ENCODE measurements at regions not wholly inside any gene's neighbourhood (a gene's known extent, or its start where the extent isn't known, plus 50 kb on each side); places are given as distances from the start of the nearest gene placed in this dataset.

- H3K4me1 ChIP-seq (ENCODE audit: control insufficient read depth in 2 of 3, insufficient read depth in 2 of 3, low read depth in 1 of 3, low read length in 3 of 3), result no peaks in the 10 kb centered on the region
- H3K9me3 ChIP-seq (ENCODE audit: control insufficient read depth in 2 of 3, insufficient read depth in 1 of 3, low read length in 3 of 3), result no peaks in the 10 kb centered on the region
- DNase-seq, result peak in 3 of 5 donors; percentile 10 to 51 (median 21)
- H3K27ac ChIP-seq (ENCODE audit: low read depth in 2 of 2, low read length in 2 of 2), result no peak overlapping the region
- intact Hi-C loops (cut with DNase I), result no loop called here
- H3K4me3 ChIP-seq (ENCODE audit: low read length in 3 of 3), result no peak overlapping the region
- TF ChIP-seq, protein P1, sequence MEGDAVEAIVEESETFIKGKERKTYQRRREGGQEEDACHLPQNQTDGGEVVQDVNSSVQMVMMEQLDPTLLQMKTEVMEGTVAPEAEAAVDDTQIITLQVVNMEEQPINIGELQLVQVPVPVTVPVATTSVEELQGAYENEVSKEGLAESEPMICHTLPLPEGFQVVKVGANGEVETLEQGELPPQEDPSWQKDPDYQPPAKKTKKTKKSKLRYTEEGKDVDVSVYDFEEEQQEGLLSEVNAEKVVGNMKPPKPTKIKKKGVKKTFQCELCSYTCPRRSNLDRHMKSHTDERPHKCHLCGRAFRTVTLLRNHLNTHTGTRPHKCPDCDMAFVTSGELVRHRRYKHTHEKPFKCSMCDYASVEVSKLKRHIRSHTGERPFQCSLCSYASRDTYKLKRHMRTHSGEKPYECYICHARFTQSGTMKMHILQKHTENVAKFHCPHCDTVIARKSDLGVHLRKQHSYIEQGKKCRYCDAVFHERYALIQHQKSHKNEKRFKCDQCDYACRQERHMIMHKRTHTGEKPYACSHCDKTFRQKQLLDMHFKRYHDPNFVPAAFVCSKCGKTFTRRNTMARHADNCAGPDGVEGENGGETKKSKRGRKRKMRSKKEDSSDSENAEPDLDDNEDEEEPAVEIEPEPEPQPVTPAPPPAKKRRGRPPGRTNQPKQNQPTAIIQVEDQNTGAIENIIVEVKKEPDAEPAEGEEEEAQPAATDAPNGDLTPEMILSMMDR (IDR thresholded peaks at IDR 0.05; ENCODE audit: borderline replicate concordance, extremely low read depth, insufficient read depth), result peak; percentile 50
- FAIRE-seq, result no peak
- H3K27me3 ChIP-seq (ENCODE audit: control insufficient read depth, insufficient read depth, low read length), result no peaks in the 10 kb centered on the region
- H3K9ac ChIP-seq (ENCODE audit: low read length in 3 of 3), result no peak overlapping the region
- H3K36me3 ChIP-seq (ENCODE audit: control insufficient read depth in 2 of 3, insufficient read depth in 3 of 3, low read length in 3 of 3), result no peaks in the 10 kb centered on the region
These were observed 330.9 kb downstream of the S1PR1 start for GRCh38 chr1:101567582-101568189.

DNA sequence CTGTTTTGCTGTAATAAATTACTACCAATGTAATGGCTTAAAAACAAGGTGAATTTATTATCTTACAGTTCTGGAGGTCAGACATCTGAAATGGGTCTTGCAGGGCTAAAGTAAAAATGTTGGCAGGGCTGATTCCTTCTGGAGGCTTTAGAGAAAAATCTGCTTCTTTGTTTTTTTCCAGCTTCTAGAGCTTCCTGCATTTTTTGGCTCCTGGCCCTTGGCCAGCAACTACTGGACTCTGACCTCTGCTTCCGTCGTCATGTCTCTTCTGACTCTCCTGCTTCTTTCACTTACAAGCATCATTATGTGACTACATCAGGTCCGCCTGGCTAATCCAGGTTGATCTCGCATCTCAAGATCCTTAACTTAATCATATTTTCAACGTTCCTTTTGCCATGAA, 350.9 kb downstream of the S1PR1 start:
- peak; percentile 70 for FAIRE-seq
- no peaks in the 10 kb centered on the region for H3K27me3 ChIP-seq (ENCODE audit: control insufficient read depth, insufficient read depth, low read length)
- no peaks in the 10 kb centered on the region for H3K9me3 ChIP-seq (ENCODE audit: control insufficient read depth in 2 of 3, insufficient read depth in 1 of 3, low read length in 3 of 3)
- intact Hi-C loops (cut with DNase I), result no loop called here
- H3K9ac ChIP-seq (ENCODE audit: low read length in 3 of 3), result no peak overlapping the region
- H3K4me3 ChIP-seq (ENCODE audit: low read length in 3 of 3), result no peak overlapping the region
- H3K27ac ChIP-seq (ENCODE audit: low read depth in 2 of 2, low read length in 2 of 2), result no peak overlapping the region
- H3K4me1 ChIP-seq (ENCODE audit: control insufficient read depth in 2 of 3, insufficient read depth in 2 of 3, low read depth in 1 of 3, low read length in 3 of 3), result no peaks in the 10 kb centered on the region
- no peaks in the 10 kb centered on the region for H3K36me3 ChIP-seq (ENCODE audit: control insufficient read depth in 2 of 3, insufficient read depth in 3 of 3, low read length in 3 of 3)
- peak; percentile 59 to 86 (median 75) for DNase-seq
- TF ChIP-seq, protein P1 (IDR thresholded peaks at IDR 0.05; ENCODE audit: borderline replicate concordance, extremely low read depth, insufficient read depth), result no peak

DNA sequence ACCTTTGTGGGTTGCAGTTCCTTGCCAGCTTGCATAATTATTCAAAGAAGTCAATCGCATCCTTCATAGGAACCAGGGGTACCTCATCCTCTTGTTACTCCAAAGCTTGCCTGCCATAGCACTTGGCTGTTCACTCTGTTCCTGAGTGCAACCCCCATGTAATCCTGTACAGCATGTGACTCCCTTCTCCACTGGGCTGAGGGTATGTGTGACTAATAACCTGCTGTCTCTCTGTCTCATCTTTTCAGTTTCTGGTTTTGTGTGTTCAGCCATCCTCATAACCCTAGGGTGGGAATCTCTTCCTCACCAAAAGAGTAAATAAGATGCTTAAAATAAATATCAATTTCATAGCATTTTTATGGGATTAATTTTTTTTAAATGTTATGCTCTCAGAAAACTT, 351.9 kb downstream of the S1PR1 start:
- Histone ChIP-seq H3K27ac (ENCODE audit: low read depth in 2 of 2, low read length in 2 of 2) (no peak overlapping the region), H3K4me1 (ENCODE audit: control insufficient read depth in 2 of 3, insufficient read depth in 2 of 3, low read depth in 1 of 3, low read length in 3 of 3) (no peaks in the 10 kb centered on the region), H3K36me3 (ENCODE audit: control insufficient read depth in 2 of 3, insufficient read depth in 3 of 3, low read length in 3 of 3) (no peaks in the 10 kb centered on the region), H3K9me3 (ENCODE audit: control insufficient read depth in 2 of 3, insufficient read depth in 1 of 3, low read length in 3 of 3) (no peaks in the 10 kb centered on the region), H3K27me3 (ENCODE audit: control insufficient read depth, insufficient read depth, low read length) (no peaks in the 10 kb centered on the region), H3K9ac (ENCODE audit: low read length in 3 of 3) (no peak overlapping the region), H3K4me3 (ENCODE audit: low read length in 3 of 3) (no peak overlapping the region)
- TF ChIP-seq, protein P1 (IDR thresholded peaks at IDR 0.05; ENCODE audit: borderline replicate concordance, extremely low read depth, insufficient read depth), result no peak
- FAIRE-seq (no peak), DNase-seq (no peak)
- intact Hi-C loops (cut with DNase I), result no loop called here

- no peaks in the 10 kb centered on the region for H3K9me3 ChIP-seq (ENCODE audit: control insufficient read depth in 2 of 3, insufficient read depth in 1 of 3, low read length in 3 of 3)
- intact Hi-C loops (cut with DNase I), result no loop called here
- H3K27ac ChIP-seq (ENCODE audit: low read depth in 2 of 2, low read length in 2 of 2), result no peak overlapping the region
- H3K27me3 ChIP-seq (ENCODE audit: control insufficient read depth, insufficient read depth, low read length), result no peaks in the 10 kb centered on the region
- no peak overlapping the region for H3K4me3 ChIP-seq (ENCODE audit: low read length in 3 of 3)
- no peak for DNase-seq
- H3K4me1 ChIP-seq (ENCODE audit: control insufficient read depth in 2 of 3, insufficient read depth in 2 of 3, low read depth in 1 of 3, low read length in 3 of 3), result no peaks in the 10 kb centered on the region
- no peaks in the 10 kb centered on the region for H3K36me3 ChIP-seq (ENCODE audit: control insufficient read depth in 2 of 3, insufficient read depth in 3 of 3, low read length in 3 of 3)
- TF ChIP-seq, protein P1 (IDR thresholded peaks at IDR 0.05; ENCODE audit: borderline replicate concordance, extremely low read depth, insufficient read depth), result no peak
- no peak for FAIRE-seq
- H3K9ac ChIP-seq (ENCODE audit: low read length in 3 of 3), result no peak overlapping the region
These were observed 356.0 kb downstream of the S1PR1 start for GRCh38 chr1:101592845-101593244.
